Ovary (tissue), 7 donors: ENCODE measurements at regions not wholly inside any gene's neighbourhood (a gene's known extent, or its start where the extent isn't known, plus 50 kb on each side); places are given as distances from the start of the nearest gene placed in this dataset.

Source experiments
- DNase-seq, 5 donors: peaks; one replicate each; pipeline ENCODE4 v3.0.0-alpha.2; 2019 to 2020
- H3K27ac ChIP-seq, 2 donors: fragments of 200-600 bp; one replicate each; pipeline versions ENCODE4 v1.5.1 to v1.8.0; 2019 to 2022
- H3K27me3 ChIP-seq: fragments of 200-600 bp; one replicate; pipeline ENCODE4 v1.8.0; 2022
- H3K36me3 ChIP-seq: fragments of 200-600 bp; sonication (generic); one replicate; pipeline ENCODE4 v1.5.1; 2019
- H3K4me1 ChIP-seq: one replicate; pipeline ENCODE4 v1.8.1; 2013; ENCODE audit warnings: mild to moderate bottlenecking, moderate library complexity; ENCODE audit not compliant: insufficient read depth
- H3K4me3 ChIP-seq: fragments of 200-600 bp; sonication (generic); one replicate; pipeline ENCODE4 v1.5.1; 2017
- H3K9me3 ChIP-seq, 2 donors: fragments of 200-600 bp in 1 of 2; sonication (generic) in 1 of 2; one replicate each; pipeline versions ENCODE4 v1.5.1 to v1.8.1; 2013 to 2019; ENCODE audit warnings: mild to moderate bottlenecking in 1 of 2, moderate library complexity in 1 of 2
- CTCF ChIP-seq, 3 donors: fragments of 450-650 bp in 2 of 3; fragments of 200-600 bp in 1 of 3; IDR thresholded peaks; one replicate each; pipeline versions ENCODE4 v1.5.1 to v1.8.0; 2016 to 2022; ENCODE audit warnings: antibody characterized with exemption in 3 of 3, mild to moderate bottlenecking in 1 of 3
- EP300 ChIP-seq: sonication (generic); formaldehyde crosslinking; IDR thresholded peaks from one replicate; pipeline ENCODE4 v1.6.1; 2017; ENCODE audit warnings: antibody characterized with exemption
- POLR2A ChIP-seq: fragments of 450-650 bp; IDR thresholded peaks from one replicate; pipeline ENCODE4 v1.6.1; 2017; ENCODE audit warnings: antibody characterized with exemption, mild to moderate bottlenecking, moderate library complexity
- WGBS, 3 donors: extraction: QIAGEN DNeasy Blood & Tissue Kit in 1 of 3; methylation state at CpG; one replicate each; pipeline versions ENCODE4 v1.1.5 to v1.1.7; 2013 to 2017; 5-methylcytosine and 5-hydroxymethylcytosine counted together
- intact Hi-C, 4 donors: fragments of 100-400 bp; cut with DNase I; formaldehyde crosslinking; loops; one replicate each; pipeline versions ENCODE4 v1.11.0 to v1.15.1; 2022 to 2023
- donor health status: DM: no; HTN: no; CAD: no; lungs with moderate emphysema.
- donor health status: DM: no; HTN: no; CAD: no.
- donor health status: Bipolar disorder and iron deficiency.
- donor health status: DM: no; HTN: no; CAD: no.
- donor health status: DM: yes; HTN: yes; CAD: no.

GRCh38 chr5:125269926-125270325 lies 523.5 kb upstream of the ZNF608 start:
- intact Hi-C loops, result no loop called here
- Histone ChIP-seq H3K36me3 (no peaks in the 10 kb centered on the region), H3K9me3 (no peaks in the 10 kb centered on the region), H3K27me3 (no peaks in the 10 kb centered on the region), H3K27ac (no peak overlapping the region), H3K4me3 (no peak overlapping the region), H3K4me1 (no peaks in the 10 kb centered on the region)
- no peak for TF ChIP-seq POLR2A
- no peak for TF ChIP-seq CTCF (IDR thresholded peaks at IDR 0.05)
- no peak for TF ChIP-seq EP300
- 58 to 75% (median 74%) methylated on average over 4 of the region's 4 CpGs for WGBS, 3 donors
- DNase-seq, result no peak

- intact Hi-C loops, result no loop called here
- WGBS, 3 donors, result 83 to 94% (median 94%) methylated on average over 4 of the region's 4 CpGs
- no peak overlapping the region for H3K27ac ChIP-seq
- DNase-seq, result no peak
- H3K4me3 ChIP-seq, result no peak overlapping the region
- no peaks in the 10 kb centered on the region for H3K27me3 ChIP-seq
- no peaks in the 10 kb centered on the region for H3K4me1 ChIP-seq
- no peaks in the 10 kb centered on the region for H3K9me3 ChIP-seq
- no peak for TF ChIP-seq EP300
- TF ChIP-seq POLR2A, result no peak
- TF ChIP-seq CTCF (IDR thresholded peaks at IDR 0.05), result no peak
- H3K36me3 ChIP-seq, result no peaks in the 10 kb centered on the region
Observed at GRCh38 chr5:125272357-125272756, 525.9 kb upstream of the ZNF608 start.

- Histone ChIP-seq H3K9me3 (no peaks in the 10 kb centered on the region), H3K27ac (no peak overlapping the region), H3K4me3 (no peak overlapping the region), H3K27me3 (no peaks in the 10 kb centered on the region), H3K4me1 (no peaks in the 10 kb centered on the region), H3K36me3 (no peaks in the 10 kb centered on the region)
- TF ChIP-seq POLR2A, result no peak
- no peak for TF ChIP-seq EP300
- TF ChIP-seq CTCF (IDR thresholded peaks at IDR 0.05), result no peak
- DNase-seq, result no peak
- WGBS, 3 donors, result 47 to 71% (median 56%) methylated on average over 1 of the region's 1 CpG
- intact Hi-C loops, result no loop called here
Observed at GRCh38 chr5:125274211-125274610, 527.8 kb upstream of the ZNF608 start.

- Histone ChIP-seq H3K36me3 (no peaks in the 10 kb centered on the region), H3K4me3 (no peak overlapping the region), H3K27ac (no peak overlapping the region), H3K9me3 (no peaks in the 10 kb centered on the region), H3K4me1 (no peaks in the 10 kb centered on the region), H3K27me3 (no peaks in the 10 kb centered on the region)
- TF ChIP-seq POLR2A (no peak), CTCF (IDR thresholded peaks at IDR 0.05) (no peak), EP300 (no peak)
- 31 to 45% (median 44%) methylated on average over 1 of the region's 1 CpG for WGBS, 3 donors
- no peak for DNase-seq
- intact Hi-C loops, result no loop called here
Observed at GRCh38 chr5:125274938-125275724, 528.7 kb upstream of the ZNF608 start.
